ENCODE measurements at regions not wholly inside any gene's neighbourhood (a gene's known extent, or its start where the extent isn't known, plus 50 kb on each side); places are given as distances from the start of the nearest gene placed in this dataset.
A peak's percentile ranks its signal among the peaks of the same experiment; 100 is the strongest.

DNA sequence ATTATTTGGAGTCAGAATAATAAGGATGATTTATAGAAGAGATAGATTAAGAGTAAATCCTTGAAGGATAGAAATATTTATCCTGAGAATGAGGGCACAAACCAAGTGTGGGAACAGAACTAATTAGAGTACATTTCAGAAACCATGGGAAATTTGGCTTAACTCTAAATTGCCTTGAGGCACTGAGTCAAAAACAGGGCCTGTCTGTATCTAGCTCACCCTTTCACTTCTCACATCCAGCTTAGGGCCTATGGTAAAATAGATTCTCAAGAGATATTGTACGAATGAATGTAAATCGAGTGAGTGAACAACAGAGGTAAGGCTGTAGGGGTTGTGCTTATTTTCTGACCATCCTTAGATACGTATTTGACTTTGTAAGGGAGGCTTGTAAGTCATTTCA, 586.1 kb upstream of the DPPA4 start:
- Histone ChIP-seq H3K27ac (ENCODE audit: low read length) (no peak overlapping the region), H3F3A (ENCODE audit: low read length, unreplicated experiment) (no peaks in the 10 kb centered on the region), H2AFZ (ENCODE audit: low read length) (no peak overlapping the region), H3K9me3 (ENCODE audit: low read length) (no peaks in the 10 kb centered on the region), H3K4me1 (ENCODE audit: insufficient read depth, low read length) (peaks cover 30% of the 10 kb centered on the region), H4K20me1 (ENCODE audit: low read length) (no peaks in the 10 kb centered on the region), H3K4me2 (ENCODE audit: low read length) (no peak overlapping the region), H3K27me3 (ENCODE audit: low read length) (no peaks in the 10 kb centered on the region), H3K36me3 (ENCODE audit: low read depth, low read length) (no peaks in the 10 kb centered on the region), H3K9ac (ENCODE audit: low read length) (no peak overlapping the region), H3K4me3 (ENCODE audit: low read length) (no peak overlapping the region), H3K79me2 (ENCODE audit: low read length) (no peaks in the 10 kb centered on the region), H3K9me2 (replicated peaks; ENCODE audit: low read length) (no peaks in the 10 kb centered on the region)
- TF ChIP-seq EZH2 (IDR thresholded peaks at IDR 0.05; ENCODE audit: low read length, unreplicated experiment): no peak
- TF ChIP-seq EZH2phosphoT487 (IDR thresholded peaks at IDR 0.05; ENCODE audit: borderline replicate concordance, low read length): no peak
- TF ChIP-seq, protein P1, sequence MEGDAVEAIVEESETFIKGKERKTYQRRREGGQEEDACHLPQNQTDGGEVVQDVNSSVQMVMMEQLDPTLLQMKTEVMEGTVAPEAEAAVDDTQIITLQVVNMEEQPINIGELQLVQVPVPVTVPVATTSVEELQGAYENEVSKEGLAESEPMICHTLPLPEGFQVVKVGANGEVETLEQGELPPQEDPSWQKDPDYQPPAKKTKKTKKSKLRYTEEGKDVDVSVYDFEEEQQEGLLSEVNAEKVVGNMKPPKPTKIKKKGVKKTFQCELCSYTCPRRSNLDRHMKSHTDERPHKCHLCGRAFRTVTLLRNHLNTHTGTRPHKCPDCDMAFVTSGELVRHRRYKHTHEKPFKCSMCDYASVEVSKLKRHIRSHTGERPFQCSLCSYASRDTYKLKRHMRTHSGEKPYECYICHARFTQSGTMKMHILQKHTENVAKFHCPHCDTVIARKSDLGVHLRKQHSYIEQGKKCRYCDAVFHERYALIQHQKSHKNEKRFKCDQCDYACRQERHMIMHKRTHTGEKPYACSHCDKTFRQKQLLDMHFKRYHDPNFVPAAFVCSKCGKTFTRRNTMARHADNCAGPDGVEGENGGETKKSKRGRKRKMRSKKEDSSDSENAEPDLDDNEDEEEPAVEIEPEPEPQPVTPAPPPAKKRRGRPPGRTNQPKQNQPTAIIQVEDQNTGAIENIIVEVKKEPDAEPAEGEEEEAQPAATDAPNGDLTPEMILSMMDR (conservative IDR thresholded peaks at IDR 0.05; ENCODE audit: low read depth, low read length): no peak
- BruUV-seq (replicated peaks): no TSS peak
- DNase-seq (no peak), ATAC-seq (no peak)
- ChIA-PET POLR2A (ENCODE audit: unreplicated experiment) (no interaction called here), CTCF (no interaction called here)
- intact Hi-C loops (cut with micrococcal nuclease): loop anchor here (10.0 kb wide), 1 partner anchor 891 kb away; no protein-coding TSS in a partner anchor

DNA sequence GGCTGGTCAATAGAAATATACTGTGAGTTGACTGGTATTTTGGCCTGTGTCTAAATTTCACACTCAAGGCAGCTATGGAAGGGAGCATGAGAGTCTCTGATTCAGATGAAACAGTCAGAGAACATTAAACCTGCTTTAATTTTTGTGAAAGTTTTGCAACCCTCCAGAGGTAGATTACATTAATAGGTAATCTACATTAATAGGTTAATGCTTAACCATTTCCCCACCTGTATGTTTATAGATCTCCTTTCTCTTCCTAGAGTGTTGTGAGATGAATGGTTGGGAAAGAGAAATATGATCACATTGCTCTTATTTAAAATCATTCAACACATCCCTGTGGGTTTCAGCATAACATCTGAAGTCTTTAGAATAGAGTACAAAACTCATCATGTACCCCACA, 586.9 kb upstream of the DPPA4 start:
- POLR2A ChIA-PET (ENCODE audit: unreplicated experiment): no interaction called here
- no peak for ATAC-seq
- no peak overlapping the region for H3K4me3 ChIP-seq (ENCODE audit: low read length)
- H3K27ac ChIP-seq (ENCODE audit: low read length): peak overlapping the region; percentile 4; the same call in 1 of the 2 replicates
- no peaks in the 10 kb centered on the region for H3K36me3 ChIP-seq (ENCODE audit: low read depth, low read length)
- DNase-seq: no peak
- H3K4me2 ChIP-seq (ENCODE audit: low read length): no peak overlapping the region
- no peaks in the 10 kb centered on the region for H3K9me3 ChIP-seq (ENCODE audit: low read length)
- H3K4me1 ChIP-seq (ENCODE audit: insufficient read depth, low read length): peaks cover 30% of the 10 kb centered on the region
- H3K79me2 ChIP-seq (ENCODE audit: low read length): no peaks in the 10 kb centered on the region
- no peak overlapping the region for H3K9ac ChIP-seq (ENCODE audit: low read length)
- no peaks in the 10 kb centered on the region for H3K9me2 ChIP-seq (replicated peaks; ENCODE audit: low read length)
- BruUV-seq (replicated peaks): no TSS peak
- intact Hi-C loops (cut with micrococcal nuclease): loop anchor here (10.0 kb wide), 1 partner anchor 891 kb away; no protein-coding TSS in a partner anchor
- TF ChIP-seq EZH2phosphoT487 (IDR thresholded peaks at IDR 0.05; ENCODE audit: borderline replicate concordance, low read length) (no peak), EZH2 (IDR thresholded peaks at IDR 0.05; ENCODE audit: low read length, unreplicated experiment) (no peak)
- TF ChIP-seq, protein P1 (conservative IDR thresholded peaks at IDR 0.05; ENCODE audit: low read depth, low read length): no peak
- CTCF ChIA-PET: no interaction called here
- no peak overlapping the region for H2AFZ ChIP-seq (ENCODE audit: low read length)
- no peaks in the 10 kb centered on the region for H4K20me1 ChIP-seq (ENCODE audit: low read length)
- no peaks in the 10 kb centered on the region for H3K27me3 ChIP-seq (ENCODE audit: low read length)
- H3F3A ChIP-seq (ENCODE audit: low read length, unreplicated experiment): no peaks in the 10 kb centered on the region

DNA sequence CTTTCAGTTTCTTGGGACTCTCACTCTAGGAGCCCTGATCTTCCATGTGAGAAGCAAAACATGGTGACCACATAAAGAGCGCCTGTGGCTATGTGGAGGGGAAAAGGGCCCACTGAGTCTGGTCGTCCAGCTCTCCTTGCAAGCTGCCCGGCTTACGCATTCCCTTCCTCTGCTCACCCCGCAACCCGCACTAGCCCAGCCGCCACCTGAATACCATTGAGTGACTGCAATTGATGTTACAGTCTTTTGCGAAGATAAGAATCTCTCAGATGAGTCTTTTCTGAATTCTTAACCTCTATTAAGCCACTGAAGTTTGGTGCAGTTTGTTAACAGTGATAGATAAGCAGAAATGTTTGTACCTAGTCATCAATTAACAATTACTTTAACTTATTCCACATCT, 589.0 kb upstream of the DPPA4 start:
- Histone ChIP-seq H3K79me2 (ENCODE audit: low read length) (no peaks in the 10 kb centered on the region), H3K9me2 (replicated peaks; ENCODE audit: low read length) (no peaks in the 10 kb centered on the region), H4K20me1 (ENCODE audit: low read length) (no peaks in the 10 kb centered on the region), H3K9ac (ENCODE audit: low read length) (peak overlapping the region; percentile 41; the same call in 1 of the 2 replicates), H2AFZ (ENCODE audit: low read length) (no peak overlapping the region), H3K4me3 (ENCODE audit: low read length) (no peak overlapping the region), H3F3A (ENCODE audit: low read length, unreplicated experiment) (no peaks in the 10 kb centered on the region), H3K36me3 (ENCODE audit: low read depth, low read length) (no peaks in the 10 kb centered on the region), H3K27me3 (ENCODE audit: low read length) (no peaks in the 10 kb centered on the region), H3K4me1 (ENCODE audit: insufficient read depth, low read length) (peaks cover 30% of the 10 kb centered on the region), H3K27ac (ENCODE audit: low read length) (peak overlapping the region; percentile 90), H3K9me3 (ENCODE audit: low read length) (no peaks in the 10 kb centered on the region), H3K4me2 (ENCODE audit: low read length) (peak overlapping the region; percentile 26; the same call in 1 of the 2 replicates)
- TF ChIP-seq EZH2 (IDR thresholded peaks at IDR 0.05; ENCODE audit: low read length, unreplicated experiment) (no peak), EZH2phosphoT487 (IDR thresholded peaks at IDR 0.05; ENCODE audit: borderline replicate concordance, low read length) (no peak)
- TF ChIP-seq, protein P1 (conservative IDR thresholded peaks at IDR 0.05; ENCODE audit: low read depth, low read length): no peak
- no peak for ATAC-seq
- DNase-seq: peak; percentile 10
- CTCF ChIA-PET: no interaction called here
- no TSS peak for BruUV-seq (replicated peaks)
- intact Hi-C loops (cut with micrococcal nuclease): loop anchor here (10.0 kb wide), 1 partner anchor 888 kb away; no protein-coding TSS in a partner anchor
- POLR2A ChIA-PET (ENCODE audit: unreplicated experiment): interaction anchor here (0.6 kb wide), 1 partner anchor 388 kb away, joined by 5 read pairs; no protein-coding TSS in a partner anchor

Measured in PC-3 (cell line).